Suppressor macrophage treated with lipopolysaccharide for 4 hours (primary cell): ENCODE measurements at regions not wholly inside any gene's neighbourhood (a gene's known extent, or its start where the extent isn't known, plus 50 kb on each side); places are given as distances from the start of the nearest gene placed in this dataset.

Experiments
- DNase-seq: peaks from one replicate; pipeline ENCODE4 v3.0.0-alpha.2; 2020

DNA sequence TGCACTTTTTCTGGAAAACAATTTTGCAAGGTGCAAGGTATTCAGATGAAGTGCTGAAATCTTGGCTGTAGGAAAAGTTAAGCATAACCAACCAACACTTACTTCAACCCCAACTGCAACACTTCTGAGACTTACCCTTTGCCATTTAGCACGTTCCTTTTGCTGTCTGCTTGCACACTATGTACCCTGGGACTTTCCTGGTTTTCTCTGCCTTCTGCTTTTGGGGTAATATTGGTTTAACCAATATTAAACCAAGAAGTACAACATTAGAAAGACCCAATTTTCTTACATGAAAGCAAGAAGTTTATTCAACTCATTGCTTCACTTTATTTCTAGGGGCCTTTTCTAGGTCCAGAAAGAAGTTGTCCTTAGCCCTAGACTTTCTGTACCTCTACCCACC lies 193.0 kb downstream of the HLX start:
- peak; percentile 40 for DNase-seq

DNA sequence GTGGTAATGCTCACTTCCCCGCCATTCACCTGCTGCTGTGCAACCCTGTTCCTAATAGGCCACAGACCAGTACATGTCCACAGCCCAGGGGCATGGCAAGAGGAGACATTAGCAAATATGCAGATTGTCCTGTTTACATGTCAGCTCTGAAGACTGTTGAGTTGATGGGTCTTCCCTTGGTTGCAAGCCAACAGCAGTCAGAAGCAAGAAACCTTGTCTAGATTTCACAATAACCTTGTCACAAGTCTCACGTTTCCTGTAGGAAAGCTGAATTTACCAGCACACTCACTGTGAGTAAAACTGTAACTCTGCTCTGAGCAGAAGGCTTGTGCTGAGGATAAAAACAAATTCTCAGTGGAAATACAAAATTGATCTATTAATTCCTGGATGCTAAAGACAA lies 195.1 kb downstream of the HLX start:
- DNase-seq = peak; percentile 68

DNA sequence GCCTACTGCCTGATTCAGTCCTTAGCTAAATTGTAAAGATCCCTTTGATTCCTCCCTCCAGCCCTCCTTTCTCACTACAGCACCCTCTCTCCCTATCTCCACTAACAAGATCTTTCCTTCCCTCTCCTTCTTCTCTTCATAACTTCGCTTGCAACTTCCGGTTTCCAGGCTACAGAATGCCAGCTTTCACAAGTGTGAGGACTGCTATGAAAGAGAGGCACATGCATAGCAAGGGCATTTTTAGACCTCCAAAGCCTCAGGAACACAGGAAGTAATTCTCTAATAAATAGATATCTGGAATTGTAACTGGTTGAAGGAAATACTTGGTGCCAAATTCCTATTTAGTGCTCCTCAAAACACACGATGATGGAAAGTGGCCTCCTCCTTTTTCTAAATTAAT lies 196.7 kb downstream of the HLX start:
- DNase-seq = peak; percentile 30

DNA sequence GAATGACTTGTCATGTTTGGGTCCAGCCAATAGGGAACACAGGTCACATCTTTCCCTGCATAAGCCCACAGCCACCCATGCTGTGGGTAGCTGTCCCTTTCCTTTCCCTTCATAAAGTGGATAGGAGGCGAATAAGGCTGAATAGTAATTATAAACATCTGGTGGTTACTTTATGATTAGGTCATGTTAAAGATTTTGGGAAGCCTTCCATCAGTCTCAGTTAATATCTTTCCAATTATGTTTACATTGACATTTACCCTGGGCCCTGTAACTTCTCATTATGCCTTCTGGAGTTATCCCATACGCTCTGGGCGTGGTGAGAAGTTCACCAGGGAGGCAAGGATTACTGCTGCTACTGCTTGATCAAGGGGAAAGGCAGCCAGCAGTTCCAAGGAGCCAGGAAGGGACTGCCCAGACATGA lies 197.2 kb downstream of the HLX start:
- no peak for DNase-seq

DNA sequence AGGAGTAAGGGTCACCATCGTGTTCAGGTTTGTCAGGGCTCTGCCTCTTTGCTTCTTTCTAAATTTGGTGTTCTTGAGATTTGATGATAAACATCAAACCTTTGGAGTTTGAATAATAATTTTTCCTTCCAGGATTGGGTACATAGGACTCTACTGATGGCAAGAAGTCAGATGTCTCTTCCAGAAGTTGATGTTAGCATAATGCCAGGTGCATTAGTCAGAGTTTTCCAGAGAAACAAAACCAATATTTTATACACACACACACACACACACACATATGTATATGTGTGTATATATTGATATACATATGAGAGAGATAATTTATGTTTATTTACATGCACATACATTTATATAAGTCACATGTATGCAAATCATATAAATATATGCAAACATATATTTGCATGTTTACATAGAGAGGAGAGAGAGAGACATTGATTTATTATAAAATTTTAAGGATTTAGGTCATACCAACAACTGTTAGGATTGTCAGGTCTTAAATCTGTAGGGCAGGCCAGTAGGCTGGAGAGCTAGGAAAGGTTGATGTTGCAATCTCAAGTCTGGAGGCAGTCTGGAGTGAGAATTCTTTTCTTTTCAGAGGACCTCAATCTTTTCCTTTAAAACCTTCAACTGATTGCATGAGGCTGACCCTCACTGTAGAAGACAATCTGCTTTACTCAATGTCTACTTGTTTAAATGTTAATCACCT lies 199.2 kb downstream of the HLX start:
- DNase-seq = no peak

DNA sequence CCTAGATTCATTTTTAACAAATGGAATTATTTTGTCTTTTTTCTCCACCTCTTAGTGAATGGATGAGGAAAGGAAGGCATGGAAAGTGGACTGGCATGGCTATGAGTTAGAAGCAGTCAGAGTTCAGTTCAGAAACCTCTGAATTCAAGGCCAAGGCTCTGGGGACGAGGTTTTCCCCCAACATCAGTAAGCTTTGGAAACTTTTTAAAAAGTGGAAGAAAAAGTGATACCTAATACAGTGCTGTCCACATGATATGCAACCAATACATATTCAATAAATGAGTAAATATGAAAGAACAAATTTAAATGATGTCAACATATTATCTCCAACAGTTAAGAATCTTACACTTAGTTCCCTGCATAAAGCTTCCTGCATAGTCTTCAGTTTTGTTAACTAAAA lies 204.7 kb downstream of the HLX start:
- DNase-seq = no peak

DNA sequence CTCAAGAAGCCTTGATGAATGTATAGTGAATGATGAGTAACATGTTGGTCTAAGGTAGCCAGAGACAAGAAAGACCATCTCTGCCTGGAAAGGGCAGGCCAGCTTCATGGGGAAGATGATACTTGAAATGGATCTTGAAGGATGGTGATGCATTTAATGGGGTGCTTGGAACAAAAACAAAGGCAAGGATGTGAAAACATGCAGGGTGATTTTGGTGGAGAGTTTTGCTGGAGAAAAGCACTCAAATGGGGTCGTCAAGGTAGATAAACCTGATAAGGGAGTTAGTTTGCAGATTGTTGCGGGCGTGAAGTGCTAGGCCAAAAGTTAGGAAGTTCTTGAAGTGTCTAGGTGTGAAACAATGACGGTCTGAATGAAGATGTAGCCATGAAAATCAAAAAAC lies 205.4 kb downstream of the HLX start:
- no peak for DNase-seq

DNA sequence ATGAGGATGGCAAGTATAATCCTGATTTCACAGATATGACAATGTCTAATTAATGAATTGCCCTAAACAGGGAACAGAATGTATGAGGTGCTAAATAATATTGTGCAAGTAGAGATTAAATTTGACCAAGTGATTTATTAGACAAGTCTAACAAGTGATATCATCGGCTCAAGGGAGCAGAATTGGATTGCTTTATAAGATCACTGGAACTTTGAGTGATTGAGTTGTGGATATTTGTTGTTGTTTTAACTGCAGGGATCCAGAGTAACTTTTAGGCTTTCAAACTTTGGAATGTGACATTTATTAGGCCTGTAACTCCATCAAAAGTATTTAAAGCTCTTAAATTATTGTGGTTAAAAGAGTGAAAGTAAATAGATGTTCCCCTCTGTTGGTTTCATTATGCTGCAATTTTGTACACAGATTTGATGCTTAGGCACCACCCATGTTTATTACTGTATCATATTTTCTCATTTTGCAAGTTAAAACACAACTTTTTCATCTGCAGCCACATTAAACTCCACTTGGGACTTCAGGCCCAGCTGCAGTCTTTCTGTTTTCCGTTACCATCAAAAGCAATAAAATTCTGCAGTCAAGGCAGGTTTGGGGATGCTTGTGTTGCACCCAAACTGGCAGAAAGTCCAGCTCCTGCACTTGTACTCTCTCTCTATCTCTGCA lies 206.6 kb downstream of the HLX start:
- peak; percentile 44 for DNase-seq

DNA sequence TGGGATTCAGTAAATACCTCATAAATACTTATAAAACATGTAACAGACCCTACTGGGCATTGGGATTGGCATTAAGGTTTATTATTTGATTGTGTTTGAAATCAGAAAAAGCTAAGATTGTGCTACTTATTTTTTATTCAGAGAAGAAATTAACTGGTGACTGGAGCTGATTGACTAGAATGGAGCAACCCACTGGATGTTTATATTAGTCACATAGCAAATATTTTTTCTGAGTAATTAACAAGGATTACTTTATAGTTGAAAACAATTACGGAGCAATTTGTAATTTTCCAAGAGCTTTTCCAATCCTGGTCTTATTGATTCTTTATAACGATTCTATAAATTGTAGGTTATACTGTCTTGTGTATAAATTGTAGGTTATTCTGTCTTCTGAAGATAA lies 208.7 kb downstream of the HLX start:
- DNase-seq = no peak

DNA sequence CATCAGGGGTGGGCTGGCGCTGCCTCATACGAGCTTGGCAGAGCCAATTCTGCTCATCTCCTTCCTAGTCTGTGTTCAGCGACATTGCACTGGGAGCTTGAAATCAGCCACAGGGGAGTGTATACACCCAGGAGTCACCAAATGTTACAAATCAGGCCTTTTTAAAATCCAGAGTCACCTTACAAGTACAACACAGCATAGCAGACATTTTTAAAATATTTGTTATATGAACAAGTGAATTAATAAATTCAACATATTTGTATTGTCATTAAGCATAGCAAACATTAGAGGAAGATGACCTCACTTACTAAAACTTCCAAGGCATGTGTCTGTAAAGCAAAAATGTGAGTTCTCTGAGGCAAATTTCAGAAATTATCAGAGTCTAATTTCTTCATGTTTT lies 210.0 kb downstream of the HLX start:
- no peak for DNase-seq

DNA sequence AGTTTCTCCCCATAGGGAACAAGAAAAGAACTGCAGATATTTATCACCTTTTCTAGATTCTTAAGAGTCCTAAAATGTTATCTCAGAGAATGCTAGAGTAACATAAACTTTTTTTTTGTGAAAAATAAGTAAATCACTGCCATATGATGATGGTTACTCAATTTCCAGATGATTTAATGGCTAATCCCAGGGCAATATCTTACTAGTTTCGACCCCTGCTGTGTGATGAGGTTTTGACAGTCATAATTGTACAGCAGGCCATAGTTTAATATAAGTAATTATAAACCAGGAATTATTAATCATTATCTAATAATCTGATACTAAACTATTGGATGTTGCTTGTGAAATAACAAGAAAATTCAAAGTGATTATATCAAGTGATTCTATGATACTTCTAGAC lies 210.6 kb downstream of the HLX start:
- DNase-seq = no peak

DNA sequence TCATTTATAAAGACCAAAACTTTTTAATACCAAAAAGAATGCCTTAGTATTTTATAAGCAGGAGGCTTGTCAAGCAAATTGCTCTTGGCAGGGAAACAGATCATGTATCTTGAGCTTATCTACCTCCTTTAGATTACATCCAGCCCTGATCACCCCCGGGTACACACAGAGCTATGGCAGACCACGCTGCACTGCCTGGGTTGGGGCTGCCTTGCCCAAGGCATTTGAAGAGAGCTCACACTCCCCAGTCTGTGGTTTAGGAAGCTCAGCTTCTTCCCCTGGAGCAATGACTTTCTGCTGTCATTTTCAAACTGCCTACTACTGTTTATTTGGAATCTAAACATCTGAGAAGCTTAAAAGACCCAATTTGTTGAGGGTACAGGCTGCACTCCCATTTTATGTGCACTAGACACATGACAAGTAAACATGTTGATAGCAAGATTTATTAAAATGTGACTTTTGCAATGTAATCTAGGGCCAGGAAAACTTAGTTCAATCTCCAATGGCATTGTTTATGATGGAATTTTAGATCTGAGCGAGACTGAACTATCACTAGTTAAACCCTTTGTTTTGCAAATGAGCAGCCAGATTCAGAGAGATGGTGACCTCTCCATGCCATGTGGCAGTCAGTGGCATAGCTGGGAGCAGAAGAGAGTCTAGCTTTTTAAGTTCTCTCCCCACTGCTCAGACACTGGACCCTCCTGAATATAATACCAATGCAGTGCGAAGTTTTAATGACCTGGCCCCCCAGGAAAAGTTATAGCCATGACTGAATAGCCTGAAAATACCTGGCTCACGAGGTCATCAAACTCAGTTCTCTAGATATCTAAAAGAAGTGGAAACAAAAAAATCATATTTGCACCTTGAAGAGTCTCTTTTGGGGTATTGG lies 214.9 kb downstream of the HLX start:
- DNase-seq = no peak

DNA sequence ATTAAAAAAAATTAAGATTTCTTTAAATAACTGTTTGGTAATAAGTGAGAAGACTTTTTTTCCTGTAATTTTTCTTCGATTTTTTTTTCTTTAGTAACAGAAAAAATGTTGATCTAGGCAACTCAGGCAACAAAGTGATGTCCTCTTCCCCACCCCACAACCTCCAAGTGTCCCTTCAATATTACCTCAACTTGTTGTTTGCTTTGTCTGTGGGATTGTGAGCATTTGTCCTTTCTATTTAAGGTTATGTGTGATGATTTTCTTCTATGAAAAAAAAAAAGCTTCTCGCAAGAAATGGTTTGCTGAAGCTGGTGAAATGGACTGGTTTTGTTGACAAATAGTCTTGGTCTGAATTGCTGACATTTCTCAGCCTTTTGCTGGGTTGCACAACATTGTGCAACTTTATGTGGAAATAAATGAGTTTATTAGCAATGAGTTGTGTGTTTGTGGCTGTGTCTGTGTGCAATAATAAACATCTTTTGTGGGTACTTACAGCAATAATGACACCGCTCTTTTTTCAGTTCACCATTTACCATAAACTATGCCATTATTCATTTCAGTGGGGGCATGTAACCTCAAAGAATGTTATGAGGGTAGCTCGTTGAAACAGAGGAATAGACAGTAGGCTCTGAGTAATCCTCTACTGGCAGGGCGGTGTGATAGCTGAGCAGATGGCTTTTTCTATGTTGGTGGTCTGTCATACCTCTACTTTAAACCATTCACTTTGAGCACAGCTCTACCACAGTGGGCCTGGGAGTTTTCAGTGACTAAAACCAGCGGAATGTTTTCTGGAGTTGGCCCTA lies 218.4 kb downstream of the HLX start:
- DNase-seq = peak; percentile 96

DNA sequence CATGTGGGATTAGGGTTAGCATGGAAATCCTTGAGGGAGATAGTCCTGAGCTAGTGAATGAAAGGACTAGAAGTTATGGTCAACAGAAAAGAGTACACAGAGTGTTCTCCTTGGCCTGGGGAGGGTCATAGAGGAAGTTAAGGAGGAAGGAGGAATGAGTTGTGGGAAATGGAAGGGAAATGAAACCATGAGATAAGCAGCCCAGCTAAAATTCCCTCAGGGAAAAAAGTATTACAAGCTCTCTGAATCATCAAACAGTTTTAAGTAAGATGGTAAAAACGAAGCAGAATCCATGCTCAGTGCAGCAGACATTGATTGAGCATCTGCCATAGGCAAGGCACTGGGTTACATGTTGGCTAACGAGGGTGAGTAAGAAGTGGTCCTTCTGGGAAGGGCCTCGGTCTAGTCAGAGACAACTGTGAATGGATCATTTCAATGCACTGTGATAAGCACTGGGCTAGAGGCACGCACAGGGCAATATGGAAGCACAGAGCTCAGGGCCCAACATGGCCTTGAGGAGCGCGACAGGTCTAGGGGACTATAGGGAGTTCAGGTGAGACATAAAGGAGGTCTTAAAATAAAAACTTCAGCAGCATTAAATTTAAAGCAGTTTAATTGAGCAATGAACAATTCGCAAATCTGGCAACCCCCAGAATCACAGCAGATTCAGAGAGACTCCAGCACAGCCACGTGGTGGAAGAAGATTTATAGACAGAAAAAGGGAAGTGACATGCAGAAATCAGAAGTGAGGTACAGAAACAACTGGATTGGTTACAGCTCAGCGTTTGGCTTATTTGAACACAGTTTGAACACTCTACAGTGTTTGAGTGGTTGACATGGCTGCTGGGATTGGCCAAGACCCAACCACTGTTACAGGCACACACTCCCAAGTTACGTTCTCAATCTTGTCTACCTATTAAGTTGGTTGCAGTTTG lies 219.5 kb downstream of the HLX start:
- DNase-seq = peak; percentile 93

DNA sequence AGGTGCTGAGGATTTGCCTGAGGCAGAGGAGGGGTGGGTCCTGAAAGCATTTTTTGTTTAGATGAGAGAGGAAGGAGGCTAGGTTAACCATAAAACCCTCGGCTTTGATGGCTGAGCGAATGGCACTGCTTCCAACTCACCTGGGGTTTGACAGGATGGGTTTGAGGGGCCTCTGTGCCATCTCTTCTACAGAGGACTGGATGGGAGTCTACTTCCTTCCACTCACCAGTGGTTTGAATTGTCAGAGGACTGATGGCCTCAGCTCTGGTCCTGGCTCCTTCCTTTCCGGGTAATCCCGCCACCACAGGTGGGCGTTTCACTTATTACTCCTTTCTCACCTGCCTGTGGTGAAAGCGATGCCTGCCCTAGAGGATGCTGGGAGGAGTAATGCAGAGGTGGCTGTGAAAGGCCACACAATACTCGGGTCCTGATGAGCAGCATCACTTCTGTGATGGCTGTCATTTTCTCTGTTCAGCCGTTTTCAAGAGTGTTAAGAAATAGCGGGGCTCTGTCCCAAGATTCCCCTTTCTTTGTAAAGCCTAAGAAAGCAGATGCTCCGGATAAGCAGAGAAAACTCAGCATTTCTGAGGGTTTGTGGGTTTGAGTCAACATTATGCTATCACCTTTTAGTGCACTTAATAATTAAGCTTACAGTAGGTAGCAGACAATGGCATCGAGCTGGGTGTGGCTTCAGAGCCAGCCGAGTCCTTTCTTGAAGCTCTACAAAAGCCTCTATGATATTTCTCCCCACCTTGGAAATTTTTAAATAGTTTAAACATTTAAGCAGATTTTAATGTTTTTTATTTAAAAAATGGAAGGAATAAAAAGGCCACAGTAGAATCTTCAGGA lies 220.7 kb downstream of the HLX start:
- peak; percentile 48 for DNase-seq

DNA sequence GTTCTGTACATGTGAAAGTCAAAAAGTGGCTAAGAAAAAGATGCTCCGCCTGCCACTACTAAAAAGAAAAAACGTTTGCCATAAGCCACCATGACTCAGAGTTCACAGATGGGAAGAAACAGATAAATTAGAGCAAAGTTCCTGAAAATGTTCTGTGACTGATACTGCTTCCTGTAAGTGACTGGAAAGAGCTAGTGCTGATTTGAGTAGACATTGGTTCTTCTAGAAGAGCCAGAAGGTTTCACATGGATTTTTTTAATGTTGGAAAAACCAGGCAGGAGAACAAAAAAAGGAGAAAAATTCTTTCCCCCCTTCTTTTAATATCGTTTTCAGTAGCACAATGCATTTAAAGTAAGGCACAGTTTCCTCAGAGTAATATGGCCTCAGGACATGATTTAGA lies 221.4 kb downstream of the HLX start:
- peak; percentile 91 for DNase-seq

DNA sequence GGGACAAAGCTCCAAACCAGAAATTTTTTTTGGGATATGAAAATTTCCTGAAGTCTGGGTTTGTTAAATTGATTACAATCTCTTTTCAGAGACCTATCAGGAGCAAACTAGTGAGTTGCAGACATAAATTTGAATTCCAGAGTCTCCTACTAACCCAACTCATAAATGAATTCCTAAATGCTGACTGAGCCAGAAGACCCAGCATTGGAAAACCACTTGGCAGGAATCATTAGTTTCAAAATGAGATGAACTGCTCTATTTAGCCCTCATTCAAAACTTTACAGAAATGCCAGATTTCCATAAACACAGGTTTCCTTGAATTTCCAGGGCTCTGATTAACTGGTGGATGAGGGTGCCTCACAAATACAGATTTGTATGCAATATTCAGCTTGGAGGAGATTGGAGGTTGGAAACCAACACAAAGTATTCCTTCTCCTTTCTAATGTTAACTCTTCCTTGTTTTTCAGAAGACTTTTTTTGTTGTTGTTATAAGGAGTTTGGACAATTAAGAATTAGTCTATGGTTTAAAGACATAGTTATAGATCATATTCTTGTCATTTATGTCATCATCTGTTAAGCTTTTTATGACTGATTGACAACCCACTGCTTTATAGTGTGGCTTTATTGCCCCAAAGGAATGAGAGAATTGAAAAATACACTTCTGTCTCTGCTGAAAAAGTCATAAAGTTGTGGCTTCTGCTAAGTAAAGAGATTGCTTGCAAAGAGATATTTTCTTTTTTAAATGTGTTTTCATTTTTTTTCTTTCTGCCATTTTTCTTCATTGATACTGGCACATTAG lies 222.8 kb downstream of the HLX start:
- DNase-seq = no peak

DNA sequence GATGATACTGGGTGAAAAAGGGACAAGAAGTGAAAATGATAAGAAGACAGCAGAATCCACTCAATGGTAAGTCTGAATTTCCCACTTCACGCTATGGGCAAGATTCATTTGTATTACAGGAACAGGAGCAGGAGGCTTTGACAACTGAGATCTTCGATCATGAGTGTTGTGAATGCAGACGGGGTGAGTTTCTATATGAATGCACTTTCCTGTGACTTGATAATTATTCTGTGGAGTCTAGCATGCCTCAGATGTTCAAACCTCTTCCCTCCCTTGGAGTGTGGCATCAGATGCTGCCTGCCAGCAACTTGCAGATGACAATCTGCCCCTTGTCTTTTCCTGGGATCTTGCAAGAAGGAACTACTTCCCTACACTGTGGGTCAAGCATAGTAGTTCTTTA lies 225.4 kb downstream of the HLX start:
- no peak for DNase-seq

DNA sequence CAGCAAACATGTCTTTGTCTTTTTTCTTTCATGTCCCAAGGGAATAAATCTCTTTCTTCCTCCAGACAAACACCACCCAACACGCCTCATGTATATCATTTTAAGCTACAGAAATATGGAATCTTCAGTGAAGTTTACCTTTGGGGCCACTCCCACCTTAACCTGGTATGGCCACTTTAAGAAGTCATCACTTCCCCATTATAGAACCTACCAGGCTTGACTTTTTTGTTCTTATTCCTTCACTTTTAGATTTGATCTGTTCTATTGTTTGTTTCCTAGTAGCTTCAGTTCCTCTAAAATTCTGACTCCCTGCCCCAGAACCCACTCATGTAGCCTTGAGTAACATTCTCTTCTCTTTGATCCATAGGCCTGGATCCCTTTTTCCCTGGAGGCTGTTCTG lies 226.3 kb downstream of the HLX start:
- peak; percentile 40 for DNase-seq

DNA sequence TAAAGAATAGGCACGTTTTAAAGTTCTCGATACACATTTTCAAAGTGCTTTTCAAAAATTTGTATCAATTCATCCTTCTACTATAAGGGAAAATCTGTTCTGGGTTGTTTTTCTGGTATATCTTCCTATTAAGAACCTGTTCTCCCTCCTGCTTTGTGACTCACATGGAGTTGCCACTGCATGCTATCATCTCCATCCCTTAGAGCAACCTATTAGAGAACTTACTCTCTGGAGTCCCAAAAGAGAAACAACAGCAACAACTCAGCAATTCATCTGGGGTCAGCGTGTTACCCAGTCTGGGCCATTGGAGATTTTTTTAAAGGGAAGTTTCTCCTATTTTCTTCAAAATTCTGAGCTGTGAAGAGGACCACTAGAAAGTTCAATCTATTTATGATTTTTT lies 227.4 kb downstream of the HLX start:
- peak; percentile 41 for DNase-seq
